Globus pallidus (tissue), 1 donor: ENCODE measurements at regions not wholly inside any gene's neighbourhood (a gene's known extent, or its start where the extent isn't known, plus 50 kb on each side); places are given as distances from the start of the nearest gene placed in this dataset.
"Not testable (repeated sequence)": the region's sequence is repeated elsewhere in the genome, so short reads cannot be mapped to it uniquely, and the experiment has no call there.

ENCODE experiments used
- DNase-seq: peaks from one replicate; pipeline ENCODE4 v3.0.0-alpha.2; 2015; ENCODE audit warnings: low spot score

- no peak for DNase-seq
These were observed 251.2 kb downstream of the PAPSS1 start for GRCh38 chr4:107468812-107469211.

DNA sequence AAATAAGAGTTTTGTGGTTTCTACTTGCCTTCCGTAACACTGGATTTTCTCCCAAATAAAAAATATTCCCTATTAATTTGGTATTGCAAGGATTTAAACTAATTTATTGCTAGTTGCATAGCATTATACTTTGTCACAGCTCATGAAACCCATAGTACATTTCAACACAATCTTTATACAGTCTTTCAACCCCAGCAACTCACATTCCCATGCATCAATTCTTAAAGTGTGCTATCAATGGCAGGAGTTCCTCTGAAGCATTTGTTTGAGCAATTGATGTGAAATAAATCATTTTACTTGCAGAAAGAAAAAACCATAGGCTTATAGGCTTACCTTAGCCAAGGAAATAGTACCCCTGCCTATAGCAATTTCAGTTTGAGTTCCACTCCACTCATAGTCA, 251.9 kb downstream of the PAPSS1 start:
- no peak for DNase-seq

DNA sequence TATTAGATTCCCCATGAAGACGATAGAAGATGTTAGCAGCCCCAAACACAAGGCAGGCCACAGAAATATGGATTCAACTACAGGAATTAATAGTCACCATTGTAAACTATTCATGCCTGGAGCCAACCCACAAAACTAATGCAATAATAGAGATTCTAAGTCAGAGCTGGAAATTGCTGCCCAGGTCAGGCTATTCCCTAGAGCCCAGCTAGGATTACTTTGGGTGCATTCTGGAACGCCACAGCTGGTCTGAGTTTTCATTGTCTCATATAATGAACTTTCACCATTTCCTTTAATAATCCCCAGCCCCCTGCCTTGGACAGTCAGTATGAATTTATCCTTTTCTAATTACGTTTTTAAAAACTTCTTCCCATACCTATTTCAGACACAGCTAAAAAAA, 252.6 kb downstream of the PAPSS1 start:
- no peak for DNase-seq

- DNase-seq, result no peak
These were observed 261.8 kb downstream of the PAPSS1 start for GRCh38 chr4:107458194-107458593.

GRCh38 chr4:107453987-107454386, 266.0 kb downstream of the PAPSS1 start:
- no peak for DNase-seq

DNA sequence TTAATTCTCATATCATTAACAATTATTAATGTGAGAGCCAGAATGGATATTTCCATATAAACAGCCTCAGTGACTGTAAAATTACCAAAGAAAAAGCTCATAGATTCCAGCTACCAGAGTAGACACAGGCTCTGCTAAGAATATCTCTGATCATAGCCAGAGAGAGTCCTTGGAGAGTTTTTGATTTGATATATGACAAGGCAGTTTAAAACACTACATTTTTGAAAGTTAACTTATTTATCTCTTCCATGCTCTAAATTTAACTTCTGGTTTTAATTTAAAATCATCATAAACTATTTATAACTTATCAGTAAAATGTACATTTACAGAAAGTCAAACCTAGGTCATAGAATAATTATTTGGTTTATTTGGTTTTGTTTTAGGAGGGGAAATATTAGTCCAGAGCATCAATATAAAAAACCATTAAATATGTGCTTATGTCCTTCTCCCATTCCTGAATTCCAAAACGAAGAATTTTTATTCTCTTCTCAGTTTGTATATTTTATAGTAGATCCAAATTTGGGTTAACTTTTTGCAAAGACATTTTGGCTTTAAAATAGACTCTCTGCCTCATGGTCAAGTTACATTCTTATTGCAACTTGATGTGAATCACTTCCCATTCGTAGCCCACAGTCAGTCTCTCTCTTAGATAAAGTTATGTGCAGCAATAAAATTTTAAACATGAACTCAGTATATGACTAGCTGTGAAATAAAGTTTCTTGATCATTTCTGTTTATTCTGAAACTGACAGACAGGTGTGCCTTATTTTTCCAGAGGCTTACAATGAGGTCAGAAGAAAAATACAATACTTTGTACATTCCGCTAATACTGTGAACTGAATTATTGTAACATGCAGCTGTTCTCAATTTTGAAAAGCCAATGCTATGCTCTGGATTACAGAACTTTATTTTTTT, 267.1 kb downstream of the PAPSS1 start:
- DNase-seq, result no peak

- no peak for DNase-seq
These were observed 270.2 kb downstream of the PAPSS1 start for GRCh38 chr4:107449611-107450369.

- no peak for DNase-seq
These were observed 277.4 kb downstream of the PAPSS1 start for GRCh38 chr4:107442538-107443111.

GRCh38 chr4:107439401-107439800, 280.6 kb downstream of the PAPSS1 start:
- DNase-seq, result no peak

DNA sequence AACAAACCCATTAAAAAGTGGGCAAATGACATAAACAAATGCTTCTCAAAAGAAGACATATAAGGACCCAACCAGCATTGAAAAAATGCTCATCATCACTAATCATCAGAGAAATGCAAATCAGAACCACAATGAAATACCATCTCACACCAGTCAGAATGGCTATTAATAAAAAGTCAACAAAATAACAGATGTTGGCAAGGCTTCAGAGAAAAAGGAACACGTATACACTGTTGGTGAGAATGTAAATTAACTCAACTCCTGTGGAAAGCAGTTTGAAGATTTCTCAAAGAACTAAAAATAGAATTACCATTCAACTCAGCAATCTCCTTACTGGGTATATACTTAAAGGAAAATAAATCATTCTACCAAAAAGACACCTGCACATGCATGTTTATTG, 283.6 kb downstream of the PAPSS1 start:
- DNase-seq, result not testable (repeated sequence)

- no peak for DNase-seq
These were observed 287.6 kb downstream of the PAPSS1 start for GRCh38 chr4:107432451-107432850.

GRCh38 chr4:107423677-107424405, 296.2 kb downstream of the PAPSS1 start:
- no peak for DNase-seq

- DNase-seq, result not testable (repeated sequence)
These were observed 300.5 kb downstream of the PAPSS1 start for GRCh38 chr4:107419536-107419935.

DNA sequence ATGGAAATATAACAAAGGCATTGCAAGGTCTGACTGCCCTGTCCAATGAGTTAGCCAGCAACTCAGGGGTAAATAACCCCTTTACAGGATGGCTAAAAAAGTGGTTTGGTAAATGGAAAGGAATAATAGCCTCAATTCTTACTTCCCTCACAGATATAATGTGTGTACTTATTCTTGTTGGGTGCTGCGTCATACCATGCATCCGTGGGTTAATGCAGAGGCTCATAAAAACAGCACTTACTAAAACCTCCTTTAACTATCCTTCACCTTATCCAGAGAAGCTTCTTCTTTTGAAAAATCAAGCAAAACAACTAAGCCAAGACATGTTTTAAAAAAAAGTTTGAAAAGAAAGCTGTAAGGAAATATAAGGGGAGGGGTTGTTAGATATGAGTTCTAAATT, 301.0 kb downstream of the PAPSS1 start:
- no peak for DNase-seq

DNA sequence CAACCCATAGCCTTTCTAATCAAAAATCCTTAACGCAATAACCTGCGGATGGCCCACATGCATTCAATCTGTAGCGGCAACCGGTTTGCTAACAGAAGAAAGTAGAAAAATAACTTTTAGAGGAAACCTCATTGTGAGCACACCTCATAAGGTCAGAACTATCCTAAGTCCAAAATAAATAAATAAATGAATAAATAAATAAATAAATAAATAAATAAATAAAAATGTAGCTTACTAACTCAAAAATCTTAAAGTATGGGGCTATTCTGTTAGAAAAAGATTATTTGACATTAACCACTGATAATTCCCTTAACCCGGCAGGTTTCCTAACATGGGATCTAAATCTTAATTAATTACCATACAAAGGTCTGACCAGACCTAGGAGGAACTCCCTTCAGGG, 304.5 kb downstream of the PAPSS1 start:
- not testable (repeated sequence) for DNase-seq

DNA sequence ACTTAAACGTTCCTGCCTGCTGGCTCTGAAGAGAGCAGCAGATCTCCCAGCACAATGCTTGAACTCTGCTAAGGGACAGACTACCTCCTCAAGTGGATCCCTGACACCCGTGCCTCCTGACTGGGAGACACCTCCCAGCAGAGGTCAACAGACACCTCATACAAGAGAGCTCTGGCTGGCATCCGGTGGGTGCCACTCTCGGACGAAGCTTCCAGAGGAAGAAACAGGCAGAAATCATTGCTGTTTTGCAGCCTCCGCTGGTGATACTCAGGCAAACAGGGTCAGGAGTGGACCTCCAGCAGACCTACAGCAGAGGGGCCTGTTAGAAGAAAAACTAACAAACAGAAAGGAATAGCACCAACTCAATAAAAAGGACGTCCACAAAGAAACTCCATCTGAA, 310.2 kb downstream of the PAPSS1 start:
- not testable (repeated sequence) for DNase-seq

- no peak for DNase-seq
These were observed 311.1 kb downstream of the PAPSS1 start for GRCh38 chr4:107408968-107409367.

DNA sequence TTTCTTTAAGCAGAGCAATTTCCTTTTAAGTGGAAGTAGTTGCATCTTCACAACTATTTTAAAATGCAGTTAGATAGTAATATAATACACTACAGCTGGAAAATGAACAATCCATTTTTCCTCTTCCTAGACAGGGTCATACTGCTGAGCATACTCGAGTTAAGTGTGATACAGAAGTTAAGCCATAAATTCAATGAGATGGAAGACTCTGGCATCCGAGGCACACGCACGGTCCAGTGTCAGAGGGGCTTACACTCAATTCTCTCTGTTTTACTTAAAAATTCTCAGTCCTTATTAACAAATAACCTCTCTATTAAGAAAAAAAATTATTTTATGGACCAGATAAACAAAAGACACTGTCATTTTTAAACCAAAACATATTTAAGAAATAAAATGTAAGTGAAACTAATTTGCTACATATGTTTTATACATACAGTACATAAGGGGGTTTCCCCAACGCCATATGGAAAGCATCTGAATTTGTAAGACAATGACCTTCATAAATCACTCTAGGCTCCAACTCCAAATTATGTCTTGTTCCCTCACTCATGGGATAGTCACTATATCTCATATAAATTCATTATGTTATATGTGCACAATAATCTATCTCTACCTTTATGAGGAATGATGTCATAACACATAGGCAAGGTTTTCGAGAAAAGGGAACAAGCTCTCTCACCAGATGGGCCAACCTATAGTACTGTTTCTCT, 315.3 kb downstream of the PAPSS1 start:
- DNase-seq, result no peak

DNA sequence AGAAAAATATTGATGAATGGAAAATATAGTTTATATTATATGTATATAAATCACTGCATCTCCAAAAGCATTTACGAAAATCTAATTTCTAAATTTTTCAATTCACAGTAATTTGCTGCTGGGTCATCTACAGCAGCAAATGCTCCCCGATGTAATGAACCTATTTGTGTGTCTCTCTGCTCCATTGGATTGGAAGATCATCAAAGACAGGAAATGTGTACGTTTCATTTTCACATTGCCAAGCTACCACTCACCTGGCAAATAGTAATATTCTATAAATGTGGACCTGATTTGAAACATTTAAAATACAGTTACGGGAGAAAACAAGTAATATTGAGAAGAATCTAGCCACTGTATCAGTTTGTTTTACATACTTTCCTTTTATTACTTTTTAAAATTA, 317.7 kb downstream of the PAPSS1 start:
- no peak for DNase-seq

GRCh38 chr4:107392951-107393350, 327.1 kb downstream of the PAPSS1 start:
- no peak for DNase-seq

DNA sequence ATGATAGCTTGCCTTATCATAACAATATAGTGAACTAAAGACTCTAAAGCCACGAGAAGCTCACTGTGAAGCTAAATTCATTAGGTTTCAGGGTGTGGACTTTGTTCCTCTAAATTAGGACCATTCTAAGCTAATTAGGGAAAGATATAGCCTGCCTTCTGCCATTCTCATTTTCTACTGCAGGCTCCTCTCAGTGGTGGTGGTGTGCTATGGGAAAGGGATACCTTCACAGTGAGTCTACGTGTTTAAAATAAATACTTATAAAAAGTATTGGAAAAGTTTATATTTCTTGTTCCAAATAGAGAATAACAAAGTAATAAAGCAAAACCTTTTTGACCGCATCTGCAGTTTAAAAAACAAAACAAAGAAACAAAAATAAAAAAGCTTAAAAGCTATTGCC, 327.7 kb downstream of the PAPSS1 start:
- DNase-seq, result no peak

- DNase-seq, result no peak
These were observed 328.4 kb downstream of the PAPSS1 start for GRCh38 chr4:107391630-107392028.
